PC-3 (cell line): ENCODE measurements at regions not wholly inside any gene's neighbourhood (a gene's known extent, or its start where the extent isn't known, plus 50 kb on each side); places are given as distances from the start of the nearest gene placed in this dataset.

Experiments
- ATAC-seq: fragments of 200-7000 bp; cut with Tn5 transposase; 2 replicates; pipeline ENCODE4 v1.9.1; 2020; ENCODE audit warnings: mild to moderate bottlenecking, moderate library complexity
- BruUV-seq: library from RNA; stranded (reverse); fragments of 400-500 nt; replicated peaks from 2 replicates; lab custom pipeline; 2021; lab: Mats Ljungman, UMichigan
- CTCF ChIA-PET: fragments of 300-600 bp; sonication (Branson Sonifier 250); formaldehyde crosslinking; loops from one replicate; lab custom pipeline; 2022; ENCODE audit warnings: antibody characterized with exemption; lab: Charles Lee
- POLR2A ChIA-PET: fragments of 300-600 bp; sonication (Branson Sonifier 250); formaldehyde crosslinking; loops from one replicate; lab custom pipeline; 2022; ENCODE audit warnings: antibody characterized with exemption; ENCODE audit not compliant: unreplicated experiment; lab: Charles Lee
- DNase-seq: peaks from one replicate; pipeline ENCODE4 v3.0.0-alpha.2; 2015
- H2AFZ ChIP-seq: fragments of 300-600 bp; sonication (generic); 2 replicates; pipeline ENCODE4 v1.6.0; 2016; ENCODE audit warnings: antibody characterized with exemption, low read length
- H3F3A ChIP-seq: fragments of 300-600 bp; sonication (generic); one replicate; pipeline ENCODE4 v1.6.0; 2017; ENCODE audit warnings: antibody characterized with exemption, low read length, control low read depth, mild to moderate bottlenecking; ENCODE audit not compliant: unreplicated experiment
- H3K27ac ChIP-seq: fragments of 300-600 bp; sonication (generic); 2 replicates; pipeline ENCODE4 v1.5.1; 2016; ENCODE audit warnings: mild to moderate bottlenecking, low read length
- H3K27me3 ChIP-seq: fragments of 300-600 bp; sonication (generic); 2 replicates; pipeline ENCODE4 v1.6.1; 2016; ENCODE audit warnings: low read length, mixed read lengths
- H3K36me3 ChIP-seq: fragments of 300-600 bp; sonication (generic); 2 replicates; pipeline ENCODE4 v1.6.1; 2016; ENCODE audit warnings: low read depth, mixed run types, low read length, mixed read lengths
- H3K4me1 ChIP-seq: fragments of 300-600 bp; sonication (generic); 2 replicates; pipeline ENCODE4 v1.5.1; 2016; ENCODE audit warnings: low read length; ENCODE audit not compliant: insufficient read depth
- H3K4me2 ChIP-seq: fragments of 300-600 bp; sonication (generic); 2 replicates; pipeline ENCODE4 v1.6.0; 2016; ENCODE audit warnings: low read length
- H3K4me3 ChIP-seq: fragments of 300-600 bp; sonication (generic); 2 replicates; pipeline ENCODE4 v1.5.1; 2016; ENCODE audit warnings: mild to moderate bottlenecking, low read length, mixed read lengths
- H3K79me2 ChIP-seq: fragments of 300-600 bp; sonication (generic); 2 replicates; pipeline ENCODE4 v1.6.1; 2017; ENCODE audit warnings: low read length, mixed read lengths
- H3K9ac ChIP-seq: fragments of 300-600 bp; sonication (generic); 2 replicates; pipeline ENCODE4 v1.6.0; 2016; ENCODE audit warnings: mild to moderate bottlenecking, low read length
- H3K9me2 ChIP-seq: fragments of 300-600 bp; sonication (generic); replicated peaks from 2 replicates; pipeline ENCODE4 v1.6.1; 2016; ENCODE audit warnings: mixed run types, low read length, mixed read lengths
- H3K9me3 ChIP-seq: fragments of 300-600 bp; sonication (generic); 2 replicates; pipeline ENCODE4 v1.6.1; 2016; ENCODE audit warnings: low read length, mixed read lengths
- H4K20me1 ChIP-seq: fragments of 300-600 bp; sonication (generic); 2 replicates; pipeline ENCODE4 v1.6.1; 2016; ENCODE audit warnings: low read length, mixed read lengths
- CTCF ChIP-seq: fragments of 300-600 bp; sonication (generic); conservative IDR thresholded peaks from 2 replicates; pipeline ENCODE4 v1.5.1; 2017; ENCODE audit warnings: antibody characterized with exemption, low read depth, mild to moderate bottlenecking, low read length
- EZH2 ChIP-seq: fragments of 300-600 bp; sonication (generic); IDR thresholded peaks from one replicate; pipeline ENCODE4 v1.6.1; 2017; ENCODE audit warnings: antibody characterized with exemption, mild to moderate bottlenecking, low read length; ENCODE audit not compliant: unreplicated experiment
- EZH2phosphoT487 ChIP-seq: fragments of 300-600 bp; sonication (generic); IDR thresholded peaks from 2 replicates; pipeline ENCODE4 v1.6.1; 2018; ENCODE audit warnings: mild to moderate bottlenecking, antibody characterized with exemption, low read length, borderline replicate concordance
- intact Hi-C: fragments of 100-400 bp; cut with micrococcal nuclease; formaldehyde crosslinking; loops from 2 replicates; pipeline ENCODE4 v1.9.0; 2023

- H3K9me2 ChIP-seq: no peaks in the 10 kb centered on the region
- no peaks in the 10 kb centered on the region for H3K4me1 ChIP-seq
- H3K36me3 ChIP-seq: no peaks in the 10 kb centered on the region
- H3F3A ChIP-seq: no peaks in the 10 kb centered on the region
- no peak for TF ChIP-seq EZH2phosphoT487
- intact Hi-C loops: no loop called here
- H3K4me2 ChIP-seq: no peak overlapping the region
- no peaks in the 10 kb centered on the region for H4K20me1 ChIP-seq
- ATAC-seq (no peak), DNase-seq (no peak)
- no peak overlapping the region for H3K27ac ChIP-seq
- BruUV-seq: no TSS peak
- H3K9me3 ChIP-seq: no peaks in the 10 kb centered on the region
- CTCF ChIA-PET: no interaction called here
- POLR2A ChIA-PET: no interaction called here
- H3K27me3 ChIP-seq: peaks cover 18% of the 10 kb centered on the region
- no peak overlapping the region for H3K4me3 ChIP-seq
- no peak overlapping the region for H3K9ac ChIP-seq
- no peaks in the 10 kb centered on the region for H3K79me2 ChIP-seq
- no peak overlapping the region for H2AFZ ChIP-seq
Measured at GRCh38 chr6:168804331-168804730, 363.3 kb downstream of the SMOC2 start.

- no peaks in the 10 kb centered on the region for H3K4me1 ChIP-seq
- POLR2A ChIA-PET: no interaction called here
- CTCF ChIA-PET: no interaction called here
Measured at GRCh38 chr6:168803874-168804273, 362.9 kb downstream of the SMOC2 start.

GRCh38 chr6:168799067-168799466, 358.1 kb downstream of the SMOC2 start:
- no peak overlapping the region for H3K4me3 ChIP-seq
- DNase-seq (no peak), ATAC-seq (no peak)
- BruUV-seq: no TSS peak
- ChIA-PET CTCF (no interaction called here), POLR2A (no interaction called here)
- no peak overlapping the region for H2AFZ ChIP-seq
- H3K9me3 ChIP-seq: no peaks in the 10 kb centered on the region
- no peak overlapping the region for H3K27ac ChIP-seq
- no peaks in the 10 kb centered on the region for H4K20me1 ChIP-seq
- H3K9me2 ChIP-seq: no peaks in the 10 kb centered on the region
- TF ChIP-seq EZH2 (no peak), CTCF (no peak), EZH2phosphoT487 (no peak)
- no peaks in the 10 kb centered on the region for H3K4me1 ChIP-seq
- no peaks in the 10 kb centered on the region for H3K79me2 ChIP-seq
- no peaks in the 10 kb centered on the region for H3F3A ChIP-seq
- no peaks in the 10 kb centered on the region for H3K36me3 ChIP-seq
- no peak overlapping the region for H3K4me2 ChIP-seq
- H3K27me3 ChIP-seq: no peaks in the 10 kb centered on the region
- H3K9ac ChIP-seq: no peak overlapping the region
- intact Hi-C loops: no loop called here

More at GRCh38 chr6:168803874-168804273, 362.9 kb downstream of the SMOC2 start:
- H3K9ac ChIP-seq: no peak overlapping the region
- no peaks in the 10 kb centered on the region for H3F3A ChIP-seq
- DNase-seq (no peak), ATAC-seq (no peak)
- TF ChIP-seq EZH2phosphoT487 (no peak), CTCF (no peak), EZH2 (no peak)
- H2AFZ ChIP-seq: no peak overlapping the region
- H4K20me1 ChIP-seq: no peaks in the 10 kb centered on the region
- H3K79me2 ChIP-seq: no peaks in the 10 kb centered on the region
- H3K9me2 ChIP-seq: no peaks in the 10 kb centered on the region
- H3K4me3 ChIP-seq: no peak overlapping the region
- intact Hi-C loops: no loop called here
- no peak overlapping the region for H3K4me2 ChIP-seq
- peaks cover 18% of the 10 kb centered on the region for H3K27me3 ChIP-seq
- H3K27ac ChIP-seq: no peak overlapping the region
- H3K36me3 ChIP-seq: no peaks in the 10 kb centered on the region
- BruUV-seq: no TSS peak
- H3K9me3 ChIP-seq: no peaks in the 10 kb centered on the region
